Panc1 (cell line): ENCODE measurements at regions not wholly inside any gene's neighbourhood (a gene's known extent, or its start where the extent isn't known, plus 50 kb on each side); places are given as distances from the start of the nearest gene placed in this dataset.

Source experiments
- ATAC-seq: fragments of 200-7000 bp; cut with Tn5 transposase; 2 replicates; pipeline ENCODE4 v1.9.1; 2020; ENCODE audit warnings: mild to moderate bottlenecking, moderate library complexity
- BruUV-seq: library from RNA; stranded (reverse); fragments of 400-500 nt; replicated peaks from 2 replicates; lab custom pipeline; 2021; lab: Mats Ljungman, UMichigan
- CTCF ChIA-PET: fragments of 300-600 bp; sonication (Branson Sonifier 250); formaldehyde crosslinking; loops from one replicate; lab custom pipeline; 2022; ENCODE audit warnings: antibody characterized with exemption; lab: Charles Lee
- POLR2A ChIA-PET: fragments of 300-600 bp; sonication (Branson Sonifier 250); formaldehyde crosslinking; loops from one replicate; lab custom pipeline; 2022; ENCODE audit warnings: antibody characterized with exemption; lab: Charles Lee
- DNase-seq: peaks from one replicate; pipeline ENCODE4 v3.0.0-alpha.2; 2010; ENCODE audit warnings: low read depth, low spot score
- H3K27ac ChIP-seq: 2 replicates; pipeline ENCODE4 v1.5.1; 2011; ENCODE audit warnings: mild to moderate bottlenecking, low read length, inconsistent platforms
- H3K27me3 ChIP-seq: fragments of 200-500 bp; sonication (Bioruptor generic); 2 replicates; pipeline ENCODE4 v1.6.0; 2014; ENCODE audit warnings: low read length, inconsistent platforms; ENCODE audit not compliant: control insufficient read depth, insufficient read depth
- H3K36me3 ChIP-seq: fragments of 200-500 bp; sonication (Bioruptor generic); 2 replicates; pipeline ENCODE4 v1.5.1; 2014; ENCODE audit warnings: inconsistent platforms, mild to moderate bottlenecking, low read length, moderate library complexity; ENCODE audit not compliant: control insufficient read depth, insufficient read depth
- H3K4me1 ChIP-seq: 2 replicates; pipeline ENCODE4 v1.5.1; 2011; ENCODE audit warnings: inconsistent platforms, mild to moderate bottlenecking, low read length, moderate library complexity; ENCODE audit not compliant: control insufficient read depth, insufficient read depth
- H3K4me3 ChIP-seq, 2 experiments: 2 replicates each; pipeline ENCODE4 v1.5.1; 2011 to 2012; ENCODE audit warnings: low read depth in 2 of 2, low read length in 2 of 2, mild to moderate bottlenecking in 2 of 2, inconsistent platforms in 1 of 2, moderate library complexity in 1 of 2
- H3K9me3 ChIP-seq: fragments of 200-500 bp; sonication (Bioruptor generic); 2 replicates; pipeline ENCODE4 v1.5.1; 2014; ENCODE audit warnings: low read depth, mild to moderate bottlenecking, inconsistent platforms, low read length, moderate library complexity; ENCODE audit not compliant: control insufficient read depth, insufficient read depth
- CTCF ChIP-seq: fragments of 450-650 bp; IDR thresholded peaks from 2 replicates; pipeline ENCODE4 v1.5.1; 2017; ENCODE audit warnings: mild to moderate bottlenecking
- POLR2AphosphoS5 ChIP-seq: IDR thresholded peaks from 2 replicates; pipeline ENCODE4 v1.6.1; 2012; ENCODE audit warnings: mild to moderate bottlenecking, low read depth, low read length, moderate library complexity
- REST ChIP-seq, 2 experiments: IDR thresholded peaks; 2 replicates each; pipeline ENCODE4 v1.6.1; 2011 to 2012; ENCODE audit warnings: low read depth in 2 of 2, control low read depth in 1 of 2, low read length in 1 of 2, mild to moderate bottlenecking in 1 of 2, moderate library complexity in 1 of 2; ENCODE audit not compliant: insufficient read depth in 1 of 2
- SIN3A ChIP-seq: IDR thresholded peaks from 2 replicates; pipeline ENCODE4 v1.6.1; 2012; ENCODE audit warnings: low read depth, mild to moderate bottlenecking, low read length, moderate library complexity, borderline replicate concordance; ENCODE audit not compliant: insufficient read depth
- TCF7L2 ChIP-seq: IDR thresholded peaks from 2 replicates; pipeline ENCODE4 v1.6.1; 2011; ENCODE audit warnings: mild to moderate bottlenecking, low read depth, low read length, inconsistent platforms
- in situ Hi-C: cut with HindIII; loops from 2 replicates; pipeline ENCODE4 v1.10.0; 2016; ENCODE audit warnings: low sequenced_read_pairs, low pct_unique_long_range_greater_than_20kb
- intact Hi-C: fragments of 100-400 bp; cut with micrococcal nuclease; formaldehyde crosslinking; loops from one replicate; pipeline ENCODE4 v1.10.0; 2022; ENCODE audit not compliant: unreplicated experiment

- no peak overlapping the region for H3K27ac ChIP-seq
- no peaks in the 10 kb centered on the region for H3K36me3 ChIP-seq
- H3K4me3 ChIP-seq = no peak overlapping the region
- intact Hi-C loops (no loop called here), in situ Hi-C loops (no loop called here)
- POLR2A ChIA-PET = no interaction called here
- no peaks in the 10 kb centered on the region for H3K27me3 ChIP-seq
- H3K9me3 ChIP-seq = no peaks in the 10 kb centered on the region
- CTCF ChIA-PET = no interaction called here
- BruUV-seq = no TSS peak
- no peak for DNase-seq
- no peak for TF ChIP-seq TCF7L2
- no peak for TF ChIP-seq CTCF
- TF ChIP-seq REST (IDR thresholded peaks at IDR 0.05; ENCODE audit: insufficient read depth in 1 of 2, low read depth in 2 of 2, low read length in 1 of 2) = no peak
- no peak for TF ChIP-seq SIN3A
- no peak for TF ChIP-seq POLR2AphosphoS5
- no peaks in the 10 kb centered on the region for H3K4me1 ChIP-seq
- ATAC-seq = no peak
Measured at GRCh38 chr5:129177451-129177850, 82.9 kb downstream of the ISOC1 start.

- BruUV-seq = no TSS peak
- H3K36me3 ChIP-seq = no peaks in the 10 kb centered on the region
- TF ChIP-seq SIN3A = no peak
- TF ChIP-seq REST (IDR thresholded peaks at IDR 0.05; ENCODE audit: insufficient read depth in 1 of 2, low read depth in 2 of 2, low read length in 1 of 2) = no peak
- TF ChIP-seq TCF7L2 = no peak
- no peak for TF ChIP-seq POLR2AphosphoS5
- TF ChIP-seq CTCF = no peak
Measured at GRCh38 chr5:129199308-129199707, 104.8 kb downstream of the ISOC1 start.

More at GRCh38 chr5:129199308-129199707, 104.8 kb downstream of the ISOC1 start:
- no peaks in the 10 kb centered on the region for H3K4me1 ChIP-seq
- H3K27me3 ChIP-seq = no peaks in the 10 kb centered on the region
- intact Hi-C loops = no loop called here
- POLR2A ChIA-PET = no interaction called here
- no peak for DNase-seq
- CTCF ChIA-PET = no interaction called here
- in situ Hi-C loops = no loop called here
- ATAC-seq = no peak
- H3K27ac ChIP-seq = no peak overlapping the region
- H3K9me3 ChIP-seq = no peaks in the 10 kb centered on the region
- H3K4me3 ChIP-seq = no peak overlapping the region
